Panc1 (cell line): ENCODE measurements at regions not wholly inside any gene's neighbourhood (a gene's known extent, or its start where the extent isn't known, plus 50 kb on each side); places are given as distances from the start of the nearest gene placed in this dataset.

Source experiments
- ATAC-seq: fragments of 200-7000 bp; cut with Tn5 transposase; 2 replicates; pipeline ENCODE4 v1.9.1; 2020; ENCODE audit warnings: mild to moderate bottlenecking, moderate library complexity
- BruUV-seq: library from RNA; stranded (reverse); fragments of 400-500 nt; replicated peaks from 2 replicates; lab custom pipeline; 2021; lab: Mats Ljungman, UMichigan
- CTCF ChIA-PET: fragments of 300-600 bp; sonication (Branson Sonifier 250); formaldehyde crosslinking; loops from one replicate; lab custom pipeline; 2022; ENCODE audit warnings: antibody characterized with exemption; lab: Charles Lee
- POLR2A ChIA-PET: fragments of 300-600 bp; sonication (Branson Sonifier 250); formaldehyde crosslinking; loops from one replicate; lab custom pipeline; 2022; ENCODE audit warnings: antibody characterized with exemption; lab: Charles Lee
- DNase-seq: peaks from one replicate; pipeline ENCODE4 v3.0.0-alpha.2; 2010; ENCODE audit warnings: low read depth, low spot score
- H3K27ac ChIP-seq: 2 replicates; pipeline ENCODE4 v1.5.1; 2011; ENCODE audit warnings: mild to moderate bottlenecking, low read length, inconsistent platforms
- H3K27me3 ChIP-seq: fragments of 200-500 bp; sonication (Bioruptor generic); 2 replicates; pipeline ENCODE4 v1.6.0; 2014; ENCODE audit warnings: low read length, inconsistent platforms; ENCODE audit not compliant: control insufficient read depth, insufficient read depth
- H3K36me3 ChIP-seq: fragments of 200-500 bp; sonication (Bioruptor generic); 2 replicates; pipeline ENCODE4 v1.5.1; 2014; ENCODE audit warnings: inconsistent platforms, mild to moderate bottlenecking, low read length, moderate library complexity; ENCODE audit not compliant: control insufficient read depth, insufficient read depth
- H3K4me1 ChIP-seq: 2 replicates; pipeline ENCODE4 v1.5.1; 2011; ENCODE audit warnings: inconsistent platforms, mild to moderate bottlenecking, low read length, moderate library complexity; ENCODE audit not compliant: control insufficient read depth, insufficient read depth
- H3K4me3 ChIP-seq, 2 experiments: 2 replicates each; pipeline ENCODE4 v1.5.1; 2011 to 2012; ENCODE audit warnings: low read depth in 2 of 2, low read length in 2 of 2, mild to moderate bottlenecking in 2 of 2, inconsistent platforms in 1 of 2, moderate library complexity in 1 of 2
- H3K9me3 ChIP-seq: fragments of 200-500 bp; sonication (Bioruptor generic); 2 replicates; pipeline ENCODE4 v1.5.1; 2014; ENCODE audit warnings: low read depth, mild to moderate bottlenecking, inconsistent platforms, low read length, moderate library complexity; ENCODE audit not compliant: control insufficient read depth, insufficient read depth
- CTCF ChIP-seq: fragments of 450-650 bp; IDR thresholded peaks from 2 replicates; pipeline ENCODE4 v1.5.1; 2017; ENCODE audit warnings: mild to moderate bottlenecking
- POLR2AphosphoS5 ChIP-seq: IDR thresholded peaks from 2 replicates; pipeline ENCODE4 v1.6.1; 2012; ENCODE audit warnings: mild to moderate bottlenecking, low read depth, low read length, moderate library complexity
- REST ChIP-seq, 2 experiments: IDR thresholded peaks; 2 replicates each; pipeline ENCODE4 v1.6.1; 2011 to 2012; ENCODE audit warnings: low read depth in 2 of 2, control low read depth in 1 of 2, low read length in 1 of 2, mild to moderate bottlenecking in 1 of 2, moderate library complexity in 1 of 2; ENCODE audit not compliant: insufficient read depth in 1 of 2
- SIN3A ChIP-seq: IDR thresholded peaks from 2 replicates; pipeline ENCODE4 v1.6.1; 2012; ENCODE audit warnings: low read depth, mild to moderate bottlenecking, low read length, moderate library complexity, borderline replicate concordance; ENCODE audit not compliant: insufficient read depth
- TCF7L2 ChIP-seq: IDR thresholded peaks from 2 replicates; pipeline ENCODE4 v1.6.1; 2011; ENCODE audit warnings: mild to moderate bottlenecking, low read depth, low read length, inconsistent platforms
- in situ Hi-C: cut with HindIII; loops from 2 replicates; pipeline ENCODE4 v1.10.0; 2016; ENCODE audit warnings: low sequenced_read_pairs, low pct_unique_long_range_greater_than_20kb
- intact Hi-C: fragments of 100-400 bp; cut with micrococcal nuclease; formaldehyde crosslinking; loops from one replicate; pipeline ENCODE4 v1.10.0; 2022; ENCODE audit not compliant: unreplicated experiment

GRCh38 chr5:2576823-2577222 is 174.7 kb downstream of the IRX2 start:
- POLR2A ChIA-PET: no interaction called here
- no peak overlapping the region for H3K27ac ChIP-seq
- BruUV-seq: no TSS peak
- H3K36me3 ChIP-seq: no peaks in the 10 kb centered on the region
- ATAC-seq: no peak
- no peak for DNase-seq
- no peaks in the 10 kb centered on the region; the same call in 1 of the 2 replicates for H3K27me3 ChIP-seq
- TF ChIP-seq POLR2AphosphoS5 (no peak), REST (IDR thresholded peaks at IDR 0.05; ENCODE audit: insufficient read depth in 1 of 2, low read depth in 2 of 2, low read length in 1 of 2) (no peak), SIN3A (no peak), CTCF (no peak), TCF7L2 (no peak)
- CTCF ChIA-PET: no interaction called here
- in situ Hi-C loops (no loop called here), intact Hi-C loops (no loop called here)
- no peaks in the 10 kb centered on the region for H3K9me3 ChIP-seq
- no peaks in the 10 kb centered on the region for H3K4me1 ChIP-seq
- no peak overlapping the region for H3K4me3 ChIP-seq

- H3K9me3 ChIP-seq: no peaks in the 10 kb centered on the region
- POLR2A ChIA-PET: interaction anchor here (0.5 kb wide), 1 partner anchor 502 kb away, joined by 3 read pairs; no protein-coding TSS in a partner anchor
- no peaks in the 10 kb centered on the region for H3K4me1 ChIP-seq
- no peaks in the 10 kb centered on the region; the same call in none of the 2 replicates for H3K27me3 ChIP-seq
- intact Hi-C loops: no loop called here
- TF ChIP-seq POLR2AphosphoS5: no peak
- no peak for TF ChIP-seq SIN3A
- TF ChIP-seq TCF7L2: no peak
- TF ChIP-seq CTCF: no peak
- no peak for TF ChIP-seq REST (IDR thresholded peaks at IDR 0.05; ENCODE audit: insufficient read depth in 1 of 2, low read depth in 2 of 2, low read length in 1 of 2)
- BruUV-seq: no TSS peak
- no peak for ATAC-seq
- CTCF ChIA-PET: no interaction called here
- H3K36me3 ChIP-seq: no peaks in the 10 kb centered on the region
- in situ Hi-C loops: no loop called here
- no peak for DNase-seq
- H3K4me3 ChIP-seq: no peak overlapping the region
- H3K27ac ChIP-seq: no peak overlapping the region
Measured at GRCh38 chr5:2575871-2576270, 175.6 kb downstream of the IRX2 start.
